ENCODE measurements at regions not wholly inside any gene's neighbourhood (a gene's known extent, or its start where the extent isn't known, plus 50 kb on each side); places are given as distances from the start of the nearest gene placed in this dataset.

- no peak overlapping the region for H3K27ac ChIP-seq (ENCODE audit: low read length)
- H3K9me3 ChIP-seq (ENCODE audit: insufficient read depth, low read length), result no peaks in the 10 kb centered on the region
- H3K4me2 ChIP-seq (ENCODE audit: low read length), result no peak overlapping the region
- H3K79me2 ChIP-seq (ENCODE audit: low read length), result no peaks in the 10 kb centered on the region
- H3K36me3 ChIP-seq (replicated peaks; ENCODE audit: low read depth, low read length), result no peaks in the 10 kb centered on the region
- H4K20me1 ChIP-seq (ENCODE audit: insufficient read depth, low read length), result no peaks in the 10 kb centered on the region
- H2AFZ ChIP-seq (ENCODE audit: low read depth, low read length), result no peak overlapping the region
- no peaks in the 10 kb centered on the region for H3K4me1 ChIP-seq (ENCODE audit: low read length)
- no peak for TF ChIP-seq EZH2phosphoT487 (IDR thresholded peaks at IDR 0.05; ENCODE audit: low read depth)
- no peak for TF ChIP-seq CTCF (IDR thresholded peaks at IDR 0.05; ENCODE audit: low read depth, low read length)
- no peak overlapping the region for H3K4me3 ChIP-seq (ENCODE audit: low read length)
- no peak overlapping the region for H3K9ac ChIP-seq (ENCODE audit: low read length)
- no peaks in the 10 kb centered on the region for H3K27me3 ChIP-seq (ENCODE audit: low read depth, low read length)
These were observed 56.5 kb upstream of the NCOA1 start for GRCh38 chr2:24434541-24434940.

GRCh38 chr2:24432735-24433134 lies 58.3 kb upstream of the NCOA1 start:
- no peaks in the 10 kb centered on the region for H3K36me3 ChIP-seq (replicated peaks; ENCODE audit: low read depth, low read length)
- H3K4me2 ChIP-seq (ENCODE audit: low read length), result no peak overlapping the region
- H3K9me3 ChIP-seq (ENCODE audit: insufficient read depth, low read length), result no peaks in the 10 kb centered on the region
- no peak overlapping the region for H3K27ac ChIP-seq (ENCODE audit: low read length)
- no peak overlapping the region for H2AFZ ChIP-seq (ENCODE audit: low read depth, low read length)
- H3K4me3 ChIP-seq (ENCODE audit: low read length), result no peak overlapping the region
- no peaks in the 10 kb centered on the region for H3K4me1 ChIP-seq (ENCODE audit: low read length)
- TF ChIP-seq CTCF (IDR thresholded peaks at IDR 0.05; ENCODE audit: low read depth, low read length), result no peak
- TF ChIP-seq EZH2phosphoT487 (IDR thresholded peaks at IDR 0.05; ENCODE audit: low read depth), result no peak
- H3K79me2 ChIP-seq (ENCODE audit: low read length), result no peaks in the 10 kb centered on the region
- no peaks in the 10 kb centered on the region for H3K27me3 ChIP-seq (ENCODE audit: low read depth, low read length)
- H4K20me1 ChIP-seq (ENCODE audit: insufficient read depth, low read length), result no peaks in the 10 kb centered on the region
- no peak overlapping the region for H3K9ac ChIP-seq (ENCODE audit: low read length)

- Histone ChIP-seq H3K9me3 (ENCODE audit: insufficient read depth, low read length) (no peaks in the 10 kb centered on the region), H3K27me3 (ENCODE audit: low read depth, low read length) (no peaks in the 10 kb centered on the region), H3K36me3 (replicated peaks; ENCODE audit: low read depth, low read length) (no peaks in the 10 kb centered on the region), H3K4me1 (ENCODE audit: low read length) (no peaks in the 10 kb centered on the region), H3K9ac (ENCODE audit: low read length) (no peak overlapping the region), H3K4me2 (ENCODE audit: low read length) (no peak overlapping the region), H2AFZ (ENCODE audit: low read depth, low read length) (no peak overlapping the region), H3K79me2 (ENCODE audit: low read length) (no peaks in the 10 kb centered on the region), H4K20me1 (ENCODE audit: insufficient read depth, low read length) (no peaks in the 10 kb centered on the region), H3K27ac (ENCODE audit: low read length) (no peak overlapping the region), H3K4me3 (ENCODE audit: low read length) (no peak overlapping the region)
- TF ChIP-seq EZH2phosphoT487 (IDR thresholded peaks at IDR 0.05; ENCODE audit: low read depth), result no peak
- TF ChIP-seq CTCF (IDR thresholded peaks at IDR 0.05; ENCODE audit: low read depth, low read length), result no peak
These were observed 58.9 kb upstream of the NCOA1 start for GRCh38 chr2:24432121-24432520.

GRCh38 chr2:24429197-24430074 lies 61.6 kb upstream of the NCOA1 start:
- Histone ChIP-seq H3K9me3 (ENCODE audit: insufficient read depth, low read length) (no peaks in the 10 kb centered on the region), H3K27me3 (ENCODE audit: low read depth, low read length) (no peaks in the 10 kb centered on the region), H4K20me1 (ENCODE audit: insufficient read depth, low read length) (no peaks in the 10 kb centered on the region), H2AFZ (ENCODE audit: low read depth, low read length) (no peak overlapping the region), H3K9ac (ENCODE audit: low read length) (no peak overlapping the region), H3K79me2 (ENCODE audit: low read length) (no peaks in the 10 kb centered on the region), H3K4me3 (ENCODE audit: low read length) (no peak overlapping the region), H3K4me2 (ENCODE audit: low read length) (no peak overlapping the region), H3K36me3 (replicated peaks; ENCODE audit: low read depth, low read length) (no peaks in the 10 kb centered on the region), H3K4me1 (ENCODE audit: low read length) (no peaks in the 10 kb centered on the region), H3K27ac (ENCODE audit: low read length) (no peak overlapping the region)
- TF ChIP-seq CTCF (IDR thresholded peaks at IDR 0.05; ENCODE audit: low read depth, low read length) (no peak), EZH2phosphoT487 (IDR thresholded peaks at IDR 0.05; ENCODE audit: low read depth) (no peak)
